Activated naive CD4-positive, alpha-beta T cell treated with anti-CD3 and anti-CD28 coated beads, Interleukin-2, amount 10 ng/mL, durations not matched to agents 7 days and 5 days (primary cell): ENCODE measurements at regions not wholly inside any gene's neighbourhood (a gene's known extent, or its start where the extent isn't known, plus 50 kb on each side); places are given as distances from the start of the nearest gene placed in this dataset.

Experiments
- CTCF ChIA-PET: fragments of 350-600 bp; sonication (Branson Sonifier 250); formaldehyde crosslinking; loops from one replicate; lab custom pipeline; 2021; ENCODE audit warnings: antibody characterized with exemption; lab: Charles Lee
- DNase-seq: peaks from one replicate; pipeline ENCODE4 v3.0.0-alpha.2; 2020
- H3K27ac Mint-ChIP-seq: one replicate; pipeline ENCODE4 v1.8.0; 2021; ENCODE audit warnings: mild to moderate bottlenecking, moderate library complexity, mixed read lengths
- H3K27me3 Mint-ChIP-seq: one replicate; pipeline ENCODE4 v1.8.0; 2021; ENCODE audit warnings: mild to moderate bottlenecking, mixed read lengths
- H3K36me3 Mint-ChIP-seq: one replicate; pipeline ENCODE4 v1.8.0; 2021; ENCODE audit warnings: mixed read lengths
- H3K4me1 Mint-ChIP-seq: one replicate; pipeline ENCODE4 v1.8.0; 2021; ENCODE audit warnings: mixed read lengths
- H3K4me3 Mint-ChIP-seq: one replicate; pipeline ENCODE4 v1.8.0; 2021; ENCODE audit warnings: mild to moderate bottlenecking, moderate library complexity, mixed read lengths
- H3K9me3 Mint-ChIP-seq: one replicate; pipeline ENCODE4 v1.8.0; 2021; ENCODE audit warnings: mixed read lengths

- H3K4me1 Mint-ChIP-seq = no peaks in the 10 kb centered on the region
- no peak overlapping the region for H3K4me3 Mint-ChIP-seq
- H3K9me3 Mint-ChIP-seq = peaks cover 2% of the 10 kb centered on the region
- CTCF ChIA-PET = no interaction called here
- DNase-seq = no peak
- H3K27me3 Mint-ChIP-seq = no peaks in the 10 kb centered on the region
- H3K36me3 Mint-ChIP-seq = no peaks in the 10 kb centered on the region
- no peak overlapping the region for H3K27ac Mint-ChIP-seq
Observed at GRCh38 chr2:67213270-67213670, 183.9 kb upstream of the ETAA1 start.

GRCh38 chr2:67213677-67214402 lies 183.3 kb upstream of the ETAA1 start:
- peaks cover 2% of the 10 kb centered on the region for H3K9me3 Mint-ChIP-seq
- DNase-seq = no peak
- CTCF ChIA-PET = no interaction called here
- H3K27me3 Mint-ChIP-seq = no peaks in the 10 kb centered on the region
- no peaks in the 10 kb centered on the region for H3K4me1 Mint-ChIP-seq
- H3K4me3 Mint-ChIP-seq = no peak overlapping the region
- no peak overlapping the region for H3K27ac Mint-ChIP-seq
- H3K36me3 Mint-ChIP-seq = no peaks in the 10 kb centered on the region

- CTCF ChIA-PET = no interaction called here
- no peaks in the 10 kb centered on the region for H3K36me3 Mint-ChIP-seq
- no peak overlapping the region for H3K27ac Mint-ChIP-seq
- peaks cover 2% of the 10 kb centered on the region for H3K9me3 Mint-ChIP-seq
- DNase-seq = no peak
- H3K4me3 Mint-ChIP-seq = no peak overlapping the region
- H3K4me1 Mint-ChIP-seq = no peaks in the 10 kb centered on the region
- H3K27me3 Mint-ChIP-seq = no peaks in the 10 kb centered on the region
Observed at GRCh38 chr2:67214585-67215185, 182.4 kb upstream of the ETAA1 start.

- CTCF ChIA-PET = no interaction called here
- H3K36me3 Mint-ChIP-seq = no peaks in the 10 kb centered on the region
- H3K4me1 Mint-ChIP-seq = no peaks in the 10 kb centered on the region
- H3K27ac Mint-ChIP-seq = no peak overlapping the region
- no peak overlapping the region for H3K4me3 Mint-ChIP-seq
- peaks cover 2% of the 10 kb centered on the region for H3K9me3 Mint-ChIP-seq
- DNase-seq = no peak
- H3K27me3 Mint-ChIP-seq = no peaks in the 10 kb centered on the region
Observed at GRCh38 chr2:67215214-67216055, 181.7 kb upstream of the ETAA1 start.

GRCh38 chr2:67216103-67216502 lies 181.0 kb upstream of the ETAA1 start:
- CTCF ChIA-PET = no interaction called here
- Mint-ChIP-seq H3K4me3 (no peak overlapping the region), H3K27ac (no peak overlapping the region), H3K4me1 (no peaks in the 10 kb centered on the region), H3K27me3 (no peaks in the 10 kb centered on the region), H3K9me3 (peaks cover 2% of the 10 kb centered on the region), H3K36me3 (no peaks in the 10 kb centered on the region)
- DNase-seq = no peak

GRCh38 chr2:67216881-67217280 lies 180.3 kb upstream of the ETAA1 start:
- no peak overlapping the region for H3K27ac Mint-ChIP-seq
- no peaks in the 10 kb centered on the region for H3K4me1 Mint-ChIP-seq
- H3K9me3 Mint-ChIP-seq = peaks cover 2% of the 10 kb centered on the region
- H3K27me3 Mint-ChIP-seq = no peaks in the 10 kb centered on the region
- no peak for DNase-seq
- CTCF ChIA-PET = no interaction called here
- no peaks in the 10 kb centered on the region for H3K36me3 Mint-ChIP-seq
- H3K4me3 Mint-ChIP-seq = no peak overlapping the region

- DNase-seq = no peak
- no peaks in the 10 kb centered on the region for H3K27me3 Mint-ChIP-seq
- no peak overlapping the region for H3K27ac Mint-ChIP-seq
- H3K36me3 Mint-ChIP-seq = no peaks in the 10 kb centered on the region
- no peak overlapping the region for H3K4me3 Mint-ChIP-seq
- H3K9me3 Mint-ChIP-seq = peaks cover 2% of the 10 kb centered on the region
- H3K4me1 Mint-ChIP-seq = no peaks in the 10 kb centered on the region
- CTCF ChIA-PET = no interaction called here
Observed at GRCh38 chr2:67217398-67217797, 179.7 kb upstream of the ETAA1 start.

- CTCF ChIA-PET = no interaction called here
- no peak overlapping the region for H3K27ac Mint-ChIP-seq
- H3K9me3 Mint-ChIP-seq = peaks cover 2% of the 10 kb centered on the region
- H3K27me3 Mint-ChIP-seq = no peaks in the 10 kb centered on the region
- H3K36me3 Mint-ChIP-seq = no peaks in the 10 kb centered on the region
- no peak overlapping the region for H3K4me3 Mint-ChIP-seq
- DNase-seq = no peak
- H3K4me1 Mint-ChIP-seq = no peaks in the 10 kb centered on the region
Observed at GRCh38 chr2:67218056-67218455, 179.1 kb upstream of the ETAA1 start.

- Mint-ChIP-seq H3K9me3 (peaks cover 2% of the 10 kb centered on the region), H3K27ac (no peak overlapping the region), H3K36me3 (no peaks in the 10 kb centered on the region), H3K4me3 (no peak overlapping the region), H3K4me1 (no peaks in the 10 kb centered on the region), H3K27me3 (no peaks in the 10 kb centered on the region)
- DNase-seq = no peak
- CTCF ChIA-PET = no interaction called here
Observed at GRCh38 chr2:67219651-67220050, 177.5 kb upstream of the ETAA1 start.

- H3K36me3 Mint-ChIP-seq = no peaks in the 10 kb centered on the region
Observed at GRCh38 chr2:67221266-67221665, 175.9 kb upstream of the ETAA1 start.

GRCh38 chr2:67225287-67225973 lies 171.7 kb upstream of the ETAA1 start:
- Mint-ChIP-seq H3K4me3 (no peak overlapping the region), H3K9me3 (no peaks in the 10 kb centered on the region), H3K27me3 (no peaks in the 10 kb centered on the region), H3K4me1 (no peaks in the 10 kb centered on the region), H3K27ac (no peak overlapping the region), H3K36me3 (no peaks in the 10 kb centered on the region)
- DNase-seq = no peak
- CTCF ChIA-PET = no interaction called here

More at GRCh38 chr2:67221266-67221665, 175.9 kb upstream of the ETAA1 start:
- no peak for DNase-seq
- no peak overlapping the region for H3K4me3 Mint-ChIP-seq
- CTCF ChIA-PET = no interaction called here
- no peaks in the 10 kb centered on the region for H3K4me1 Mint-ChIP-seq
- H3K27me3 Mint-ChIP-seq = no peaks in the 10 kb centered on the region
- peaks cover 2% of the 10 kb centered on the region for H3K9me3 Mint-ChIP-seq
- no peak overlapping the region for H3K27ac Mint-ChIP-seq

GRCh38 chr2:67229706-67230105 lies 167.4 kb upstream of the ETAA1 start:
- H3K27ac Mint-ChIP-seq = no peak overlapping the region
- CTCF ChIA-PET = no interaction called here
- no peaks in the 10 kb centered on the region for H3K9me3 Mint-ChIP-seq
- no peak overlapping the region for H3K4me3 Mint-ChIP-seq
- H3K36me3 Mint-ChIP-seq = no peaks in the 10 kb centered on the region
- no peak for DNase-seq
- no peaks in the 10 kb centered on the region for H3K4me1 Mint-ChIP-seq
- H3K27me3 Mint-ChIP-seq = no peaks in the 10 kb centered on the region

GRCh38 chr2:67232936-67233335 lies 164.2 kb upstream of the ETAA1 start:
- no peaks in the 10 kb centered on the region for H3K4me1 Mint-ChIP-seq
- no peak overlapping the region for H3K27ac Mint-ChIP-seq
- H3K9me3 Mint-ChIP-seq = no peaks in the 10 kb centered on the region
- H3K36me3 Mint-ChIP-seq = no peaks in the 10 kb centered on the region
- no peak overlapping the region for H3K4me3 Mint-ChIP-seq
- no peak for DNase-seq
- H3K27me3 Mint-ChIP-seq = no peaks in the 10 kb centered on the region
- CTCF ChIA-PET = no interaction called here

- H3K4me3 Mint-ChIP-seq = no peak overlapping the region
- H3K27ac Mint-ChIP-seq = no peak overlapping the region
- no peaks in the 10 kb centered on the region for H3K4me1 Mint-ChIP-seq
- no peaks in the 10 kb centered on the region for H3K36me3 Mint-ChIP-seq
- H3K9me3 Mint-ChIP-seq = no peaks in the 10 kb centered on the region
- no peak for DNase-seq
- CTCF ChIA-PET = no interaction called here
- no peaks in the 10 kb centered on the region for H3K27me3 Mint-ChIP-seq
Observed at GRCh38 chr2:67234440-67234839, 162.7 kb upstream of the ETAA1 start.
